GM23338 (cell line): ENCODE measurements at regions not wholly inside any gene's neighbourhood (a gene's known extent, or its start where the extent isn't known, plus 50 kb on each side); places are given as distances from the start of the nearest gene placed in this dataset.

ENCODE experiments used
- ATAC-seq: fragments of 200-7000 bp; cut with Tn5 transposase; 3 replicates; pipeline ENCODE4 v1.9.1; 2020
- DNase-seq: peaks from one replicate; pipeline ENCODE4 v3.0.0-alpha.2; 2015; ENCODE audit warnings: low spot score
- H2AFZ ChIP-seq: fragments of 200-600 bp; sonication (generic); 2 replicates; pipeline ENCODE4 v1.8.0; 2016; ENCODE audit warnings: antibody characterized with exemption, mild to moderate bottlenecking, moderate library complexity
- H3F3A ChIP-seq: fragments of 200-600 bp; sonication (generic); replicated peaks from 2 replicates; pipeline ENCODE4 v1.8.0; 2017; ENCODE audit warnings: antibody characterized with exemption, mixed run types, low read depth
- H3K27ac ChIP-seq: fragments of 200-600 bp; sonication (generic); 2 replicates; pipeline ENCODE4 v1.6.1; 2016; ENCODE audit warnings: low read depth
- H3K27me3 ChIP-seq: fragments of 200-600 bp; sonication (generic); 2 replicates; pipeline ENCODE4 v1.8.0; 2016; ENCODE audit warnings: mild to moderate bottlenecking, mixed run types, moderate library complexity; ENCODE audit not compliant: insufficient read depth
- H3K36me3 ChIP-seq: fragments of 200-600 bp; sonication (generic); 2 replicates; pipeline ENCODE4 v1.8.0; 2016; ENCODE audit warnings: mild to moderate bottlenecking; ENCODE audit not compliant: insufficient read depth
- H3K4me1 ChIP-seq: fragments of 200-600 bp; sonication (generic); 2 replicates; pipeline ENCODE4 v1.8.0; 2016; ENCODE audit warnings: mild to moderate bottlenecking, moderate library complexity; ENCODE audit not compliant: insufficient read depth
- H3K4me2 ChIP-seq: fragments of 200-600 bp; sonication (generic); 2 replicates; pipeline ENCODE4 v1.7.1; 2017; ENCODE audit warnings: mixed run types
- H3K4me3 ChIP-seq: fragments of 200-600 bp; sonication (generic); 2 replicates; pipeline ENCODE4 v1.6.1; 2016; ENCODE audit warnings: mixed run types
- H3K79me2 ChIP-seq: fragments of 200-600 bp; sonication (generic); replicated peaks from 2 replicates; pipeline ENCODE4 v1.8.0; 2017; ENCODE audit warnings: mild to moderate bottlenecking; ENCODE audit not compliant: insufficient read depth
- H3K9me2 ChIP-seq: fragments of 200-600 bp; sonication (generic); 2 replicates; pipeline ENCODE4 v1.8.0; 2017; ENCODE audit not compliant: insufficient read depth
- H4K20me1 ChIP-seq: fragments of 200-600 bp; sonication (generic); replicated peaks from 2 replicates; pipeline ENCODE4 v1.8.0; 2017; ENCODE audit warnings: mild to moderate bottlenecking; ENCODE audit not compliant: insufficient read depth
- H3K27ac Mint-ChIP-seq: 2 replicates; pipeline ENCODE4 v1.8.0; 2020; ENCODE audit warnings: inconsistent platforms, mild to moderate bottlenecking, moderate library complexity, mixed read lengths
- H3K27me3 Mint-ChIP-seq: 3 replicates; pipeline ENCODE4 v1.8.0; 2022; ENCODE audit warnings: low read depth, mild to moderate bottlenecking, moderate library complexity, mixed read lengths, inconsistent platforms; ENCODE audit not compliant: insufficient read depth, poor library complexity
- H3K36me3 Mint-ChIP-seq: 3 replicates; pipeline ENCODE4 v1.8.0; 2021; ENCODE audit warnings: low read depth, mild to moderate bottlenecking, inconsistent platforms, moderate library complexity, mixed read lengths
- H3K4me1 Mint-ChIP-seq: 3 replicates; pipeline ENCODE4 v1.8.0; 2020; ENCODE audit warnings: mild to moderate bottlenecking, inconsistent platforms, mixed read lengths
- H3K4me3 Mint-ChIP-seq: 3 replicates; pipeline ENCODE4 v1.8.0; 2021; ENCODE audit warnings: moderate library complexity, mild to moderate bottlenecking, inconsistent platforms, mixed read lengths
- H3K9me3 Mint-ChIP-seq: 3 replicates; pipeline ENCODE4 v1.8.0; 2020; ENCODE audit warnings: moderate library complexity, mild to moderate bottlenecking, inconsistent platforms, mixed read lengths
- CTCF ChIP-seq, 2 experiments: fragments of 200-600 bp in 1 of 2; sonication (generic) in 1 of 2; conservative IDR thresholded peaks; 2 replicates each; pipeline versions ENCODE4 v1.5.1 to v1.6.1; 2016 to 2017; ENCODE audit warnings: antibody characterized with exemption in 2 of 2, low read depth in 2 of 2, mild to moderate bottlenecking in 2 of 2, moderate library complexity in 1 of 2
- EZH2 ChIP-seq: fragments of 200-600 bp; sonication (generic); IDR thresholded peaks from one replicate; pipeline ENCODE4 v1.8.0; 2017; ENCODE audit warnings: antibody characterized with exemption, mild to moderate bottlenecking, low read depth; ENCODE audit not compliant: unreplicated experiment
- EZH2phosphoT487 ChIP-seq: fragments of 200-600 bp; sonication (generic); IDR thresholded peaks from one replicate; pipeline ENCODE4 v1.8.1; 2018; ENCODE audit warnings: antibody characterized with exemption; ENCODE audit not compliant: unreplicated experiment
- JUNB ChIP-seq: IDR thresholded peaks from one replicate; pipeline ENCODE4 v1.6.1; 2016; ENCODE audit warnings: antibody characterized with exemption; ENCODE audit not compliant: unreplicated experiment
- NANOG ChIP-seq: IDR thresholded peaks from 2 replicates; pipeline ENCODE4 v1.6.1; 2016; ENCODE audit warnings: antibody characterized with exemption, borderline replicate concordance
- POLR2AphosphoS5 ChIP-seq: IDR thresholded peaks from 2 replicates; pipeline ENCODE4 v1.6.1; 2016; ENCODE audit warnings: antibody characterized with exemption, low read depth
- STAT1 ChIP-seq: IDR thresholded peaks from one replicate; pipeline ENCODE4 v1.6.1; 2016; ENCODE audit warnings: antibody characterized with exemption; ENCODE audit not compliant: unreplicated experiment
- ZNF462 ChIP-seq: fragments of 250-450 bp; sonication (Bioruptor Pico); IDR thresholded peaks from 2 replicates; pipeline ENCODE4 v1.5.0; 2020; ENCODE audit warnings: mild to moderate bottlenecking, moderate library complexity

- TF ChIP-seq JUNB: no peak
- no peak for TF ChIP-seq POLR2AphosphoS5
- TF ChIP-seq NANOG: no peak
- no peak for TF ChIP-seq ZNF462
- no peak for TF ChIP-seq EZH2phosphoT487
These were observed 376.3 kb upstream of the SALL3 start (continued) for GRCh38 chr18:78603102-78603983.

GRCh38 chr18:78605255-78605654 is 374.4 kb upstream of the SALL3 start:
- Histone ChIP-seq H3K27me3 (no peaks in the 10 kb centered on the region), H4K20me1 (no peaks in the 10 kb centered on the region), H3K4me1 (no peaks in the 10 kb centered on the region), H3K36me3 (no peaks in the 10 kb centered on the region), H3K27ac (no peak overlapping the region), H3K9me2 (no peaks in the 10 kb centered on the region), H3K79me2 (no peaks in the 10 kb centered on the region), H2AFZ (no peak overlapping the region), H3K4me3 (no peak overlapping the region), H3K4me2 (no peak overlapping the region), H3F3A (no peaks in the 10 kb centered on the region)
- no peaks in the 10 kb centered on the region for H3K4me1 Mint-ChIP-seq
- ATAC-seq (no peak), DNase-seq (no peak)
- peaks cover 59% of the 10 kb centered on the region for H3K36me3 Mint-ChIP-seq
- H3K4me3 Mint-ChIP-seq: no peak overlapping the region
- H3K9me3 Mint-ChIP-seq: peaks cover 92% of the 10 kb centered on the region
- H3K27ac Mint-ChIP-seq: no peak overlapping the region
- H3K27me3 Mint-ChIP-seq: peaks cover 2% of the 10 kb centered on the region
- TF ChIP-seq STAT1 (no peak), CTCF (conservative IDR thresholded peaks at IDR 0.05; ENCODE audit: low read depth in 2 of 2) (no peak), EZH2 (no peak)
